Suprapubic skin (tissue), 4 donors: ENCODE measurements at regions not wholly inside any gene's neighbourhood (a gene's known extent, or its start where the extent isn't known, plus 50 kb on each side); places are given as distances from the start of the nearest gene placed in this dataset.

Source experiments
- DNase-seq, 2 donors: peaks; one replicate each; pipeline ENCODE4 v3.0.0-alpha.2; 2019; ENCODE audit warnings: low spot score in 2 of 2
- H3K27ac ChIP-seq: fragments of 200-600 bp; sonication (generic); one replicate; pipeline ENCODE4 v1.5.1; 2019
- H3K27me3 ChIP-seq: fragments of 200-600 bp; sonication (generic); one replicate; pipeline ENCODE4 v1.5.1; 2019
- H3K36me3 ChIP-seq: fragments of 200-600 bp; sonication (generic); one replicate; pipeline ENCODE4 v1.5.1; 2019
- H3K4me1 ChIP-seq: fragments of 200-600 bp; sonication (generic); one replicate; pipeline ENCODE4 v1.5.1; 2019
- H3K4me3 ChIP-seq: fragments of 200-600 bp; sonication (generic); one replicate; pipeline ENCODE4 v1.5.1; 2019; ENCODE audit warnings: mild to moderate bottlenecking
- H3K9me3 ChIP-seq: fragments of 200-600 bp; sonication (generic); one replicate; pipeline ENCODE4 v1.5.1; 2019
- CTCF ChIP-seq, 2 donors: fragments of 200-600 bp in 1 of 2; fragments of 450-650 bp in 1 of 2; sonication (generic) in 1 of 2; IDR thresholded peaks; one replicate each; pipeline ENCODE4 v1.5.1; 2016 to 2019; ENCODE audit warnings: antibody characterized with exemption in 2 of 2, mild to moderate bottlenecking in 1 of 2, moderate library complexity in 1 of 2
- EP300 ChIP-seq: sonication (generic); formaldehyde crosslinking; IDR thresholded peaks from one replicate; pipeline ENCODE4 v1.6.1; 2017; ENCODE audit warnings: antibody characterized with exemption
- POLR2A ChIP-seq, 2 donors: fragments of 450-650 bp; IDR thresholded peaks; one replicate each; pipeline ENCODE4 v1.6.1; 2017; ENCODE audit warnings: antibody characterized with exemption in 2 of 2, mild to moderate bottlenecking in 2 of 2, moderate library complexity in 2 of 2
- POLR2AphosphoS5 ChIP-seq, 3 donors: sonication (generic); formaldehyde crosslinking; IDR thresholded peaks; one replicate each; pipeline ENCODE4 v1.6.1; 2017; ENCODE audit warnings: antibody characterized with exemption in 3 of 3
- WGBS: methylation state at CpG from one replicate; pipeline ENCODE4 v1.1.5; 2018; 5-methylcytosine and 5-hydroxymethylcytosine counted together

- DNase-seq, result peak in 1 of 2 donors; percentile 72
- H3K9me3 ChIP-seq, result no peaks in the 10 kb centered on the region
- H3K27ac ChIP-seq, result no peak overlapping the region
- no peak for TF ChIP-seq EP300
- TF ChIP-seq CTCF (IDR thresholded peaks at IDR 0.05), result no peak
- TF ChIP-seq POLR2A (IDR thresholded peaks at IDR 0.05), result no peak
- WGBS, result 90% methylated on average over 12 of the region's 12 CpGs
- H3K4me1 ChIP-seq, result no peaks in the 10 kb centered on the region
- no peaks in the 10 kb centered on the region for H3K36me3 ChIP-seq
- H3K27me3 ChIP-seq, result peaks cover 8% of the 10 kb centered on the region
- no peak overlapping the region for H3K4me3 ChIP-seq
Measured at GRCh38 chr2:235141411-235142128, 189.8 kb downstream of the SH3BP4 start.

- Histone ChIP-seq H3K27ac (no peak overlapping the region), H3K27me3 (peaks cover 12% of the 10 kb centered on the region), H3K9me3 (no peaks in the 10 kb centered on the region), H3K4me3 (no peak overlapping the region), H3K4me1 (no peaks in the 10 kb centered on the region), H3K36me3 (no peaks in the 10 kb centered on the region)
- no peak for TF ChIP-seq CTCF (IDR thresholded peaks at IDR 0.05)
- no peak for TF ChIP-seq POLR2A (IDR thresholded peaks at IDR 0.05)
- no peak for TF ChIP-seq EP300
- no peak for TF ChIP-seq POLR2AphosphoS5 (IDR thresholded peaks at IDR 0.05)
- WGBS, result 39% methylated on average over 4 of the region's 4 CpGs
- DNase-seq, result no peak
Measured at GRCh38 chr2:235142601-235143000, 190.8 kb downstream of the SH3BP4 start.

GRCh38 chr2:235143789-235144188, 192.0 kb downstream of the SH3BP4 start:
- H3K9me3 ChIP-seq, result no peaks in the 10 kb centered on the region
- no peaks in the 10 kb centered on the region for H3K36me3 ChIP-seq
- no peak for DNase-seq
- peaks cover 15% of the 10 kb centered on the region for H3K27me3 ChIP-seq
- no peak for TF ChIP-seq POLR2A (IDR thresholded peaks at IDR 0.05)
- no peaks in the 10 kb centered on the region for H3K4me1 ChIP-seq
- H3K4me3 ChIP-seq, result no peak overlapping the region
- H3K27ac ChIP-seq, result no peak overlapping the region
- WGBS, result 71% methylated on average over 2 of the region's 2 CpGs

GRCh38 chr2:235144291-235144690, 192.5 kb downstream of the SH3BP4 start:
- Histone ChIP-seq H3K4me3 (no peak overlapping the region), H3K36me3 (no peaks in the 10 kb centered on the region), H3K27me3 (peaks cover 20% of the 10 kb centered on the region), H3K27ac (no peak overlapping the region), H3K9me3 (no peaks in the 10 kb centered on the region), H3K4me1 (no peaks in the 10 kb centered on the region)
- TF ChIP-seq EP300, result no peak
- TF ChIP-seq POLR2A (IDR thresholded peaks at IDR 0.05), result no peak
- TF ChIP-seq POLR2AphosphoS5 (IDR thresholded peaks at IDR 0.05), result no peak
- no peak for TF ChIP-seq CTCF (IDR thresholded peaks at IDR 0.05)
- no peak for DNase-seq
- WGBS, result 77% methylated on average over 4 of the region's 4 CpGs

- H3K36me3 ChIP-seq, result no peaks in the 10 kb centered on the region
- H3K27ac ChIP-seq, result no peak overlapping the region
- peaks cover 22% of the 10 kb centered on the region for H3K27me3 ChIP-seq
- TF ChIP-seq POLR2AphosphoS5 (IDR thresholded peaks at IDR 0.05) (no peak), CTCF (IDR thresholded peaks at IDR 0.05) (no peak)
- H3K9me3 ChIP-seq, result no peaks in the 10 kb centered on the region
- no peaks in the 10 kb centered on the region for H3K4me1 ChIP-seq
- no peak for DNase-seq
- WGBS, result 79% methylated on average over 1 of the region's 1 CpG
- H3K4me3 ChIP-seq, result no peak overlapping the region
Measured at GRCh38 chr2:235146206-235146605, 194.4 kb downstream of the SH3BP4 start.
